KMS-11 (cell line): ENCODE measurements at regions not wholly inside any gene's neighbourhood (a gene's known extent, or its start where the extent isn't known, plus 50 kb on each side); places are given as distances from the start of the nearest gene placed in this dataset.

ENCODE experiments used
- H2AFZ ChIP-seq: fragments of 200-600 bp; sonication (generic); 2 replicates; pipeline ENCODE4 v1.6.1; 2016; ENCODE audit warnings: antibody characterized with exemption, mixed run types, low read depth
- H3K27ac ChIP-seq: fragments of 200-600 bp; sonication (generic); 2 replicates; pipeline ENCODE4 v1.6.1; 2016; ENCODE audit warnings: mild to moderate bottlenecking, mixed run types
- H3K27me3 ChIP-seq: fragments of 200-600 bp; sonication (generic); 2 replicates; pipeline ENCODE4 v1.6.1; 2017; ENCODE audit warnings: mild to moderate bottlenecking, low read depth, mixed run types, moderate library complexity; ENCODE audit not compliant: insufficient read depth
- H3K36me3 ChIP-seq: fragments of 200-600 bp; sonication (generic); 2 replicates; pipeline ENCODE4 v1.6.1; 2017; ENCODE audit warnings: mild to moderate bottlenecking, mixed run types; ENCODE audit not compliant: insufficient read depth
- H3K4me1 ChIP-seq: fragments of 200-600 bp; sonication (generic); 2 replicates; pipeline ENCODE4 v1.6.1; 2016; ENCODE audit warnings: mild to moderate bottlenecking, low read depth, mixed run types; ENCODE audit not compliant: poor library complexity, severe bottlenecking
- H3K4me2 ChIP-seq: fragments of 200-600 bp; sonication (generic); 2 replicates; pipeline ENCODE4 v1.7.0; 2016; ENCODE audit warnings: mild to moderate bottlenecking, mixed run types
- H3K4me3 ChIP-seq: fragments of 200-600 bp; sonication (generic); IDR thresholded peaks from 2 replicates; pipeline ENCODE4 v1.6.1; 2017; ENCODE audit warnings: low read depth, low read length, mixed read lengths; ENCODE audit not compliant: insufficient read depth
- H3K79me2 ChIP-seq: fragments of 200-600 bp; sonication (generic); 2 replicates; pipeline ENCODE4 v1.6.1; 2016; ENCODE audit warnings: low read depth, mixed run types; ENCODE audit not compliant: insufficient read depth
- H3K9ac ChIP-seq: fragments of 200-600 bp; sonication (generic); 2 replicates; pipeline ENCODE4 v1.6.1; 2016; ENCODE audit warnings: mild to moderate bottlenecking, mixed run types
- H4K20me1 ChIP-seq: fragments of 200-600 bp; sonication (generic); 2 replicates; pipeline ENCODE4 v1.6.1; 2016; ENCODE audit warnings: mild to moderate bottlenecking, mixed run types; ENCODE audit not compliant: insufficient read depth
- CTCF ChIP-seq: fragments of 200-600 bp; sonication (generic); conservative IDR thresholded peaks from 2 replicates; pipeline ENCODE4 v1.6.1; 2017; ENCODE audit warnings: low read depth, mild to moderate bottlenecking, antibody characterized with exemption, low read length, moderate library complexity, mixed read lengths

DNA sequence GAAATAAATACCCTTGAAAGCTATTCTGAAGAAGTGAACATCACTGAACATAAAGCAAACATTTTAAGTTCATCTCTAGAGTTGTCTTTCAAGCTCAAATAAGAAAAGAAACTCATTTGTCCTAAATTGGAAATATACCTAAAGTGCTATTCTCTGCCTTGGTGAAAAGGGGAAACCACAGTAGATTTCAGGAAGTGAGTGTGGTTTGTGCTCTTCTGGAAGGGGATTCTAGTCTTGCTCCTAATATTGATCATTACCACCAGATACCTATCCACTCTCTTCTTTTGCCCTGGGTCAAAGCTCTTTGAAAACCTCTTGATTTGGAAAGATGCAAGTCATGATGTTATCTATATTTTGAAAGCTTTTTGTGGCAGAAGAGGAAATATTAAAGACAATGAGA is 798.1 kb downstream of the ADGRL2 start:
- H4K20me1 ChIP-seq: no peaks in the 10 kb centered on the region
- TF ChIP-seq CTCF: no peak
- no peaks in the 10 kb centered on the region for H3K4me1 ChIP-seq
- no peaks in the 10 kb centered on the region for H3K36me3 ChIP-seq
- no peak overlapping the region for H3K9ac ChIP-seq
- no peak overlapping the region for H3K4me3 ChIP-seq
- H3K27ac ChIP-seq: no peak overlapping the region
- no peaks in the 10 kb centered on the region for H3K79me2 ChIP-seq
- no peak overlapping the region for H2AFZ ChIP-seq
- H3K4me2 ChIP-seq: no peak overlapping the region
- no peaks in the 10 kb centered on the region for H3K27me3 ChIP-seq

DNA sequence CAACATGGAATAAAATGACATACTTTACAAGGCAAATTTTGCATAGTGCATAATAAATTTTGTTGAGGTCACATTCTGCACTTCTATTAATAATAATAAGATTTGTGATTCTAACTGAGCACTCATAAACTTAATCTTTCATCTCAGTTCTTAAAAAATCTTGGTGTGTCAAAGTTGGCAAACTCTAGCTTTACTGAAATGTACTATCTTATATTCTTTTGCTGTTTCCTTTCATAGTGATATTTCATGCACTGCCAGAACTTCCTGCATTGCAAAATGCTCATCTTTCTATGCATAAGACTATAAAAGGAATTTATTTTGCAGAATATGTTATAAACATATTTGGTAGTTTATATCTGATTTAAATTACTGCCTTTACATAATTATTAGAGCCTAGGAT is 797.6 kb downstream of the ADGRL2 start:
- H3K9ac ChIP-seq: no peak overlapping the region
- no peaks in the 10 kb centered on the region for H3K79me2 ChIP-seq
- H3K27ac ChIP-seq: no peak overlapping the region
- H3K4me2 ChIP-seq: no peak overlapping the region
- no peak overlapping the region for H2AFZ ChIP-seq
- no peaks in the 10 kb centered on the region for H3K36me3 ChIP-seq
- H3K27me3 ChIP-seq: no peaks in the 10 kb centered on the region
- no peaks in the 10 kb centered on the region for H4K20me1 ChIP-seq
- no peaks in the 10 kb centered on the region for H3K4me1 ChIP-seq
- no peak overlapping the region for H3K4me3 ChIP-seq
- no peak for TF ChIP-seq CTCF

DNA sequence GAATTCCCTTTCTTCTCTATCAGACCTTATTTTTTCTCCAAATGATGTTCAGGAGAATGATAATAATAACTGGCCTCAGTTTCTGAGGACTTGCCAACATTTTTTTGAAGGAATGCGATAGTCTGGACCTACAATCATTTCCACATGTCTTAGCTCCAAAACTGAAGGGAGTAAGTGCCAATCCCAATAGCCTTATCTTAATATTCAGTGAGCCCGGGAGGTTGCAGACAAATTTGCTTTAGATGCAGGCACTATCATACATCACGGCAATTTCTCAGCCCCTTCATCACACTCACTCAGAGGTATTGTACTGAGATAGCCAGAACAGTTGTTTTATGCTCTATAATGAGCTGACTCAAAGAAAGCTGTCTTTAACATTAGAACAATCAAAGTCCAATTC is 796.9 kb downstream of the ADGRL2 start:
- no peak for TF ChIP-seq CTCF
- no peaks in the 10 kb centered on the region for H4K20me1 ChIP-seq
- H2AFZ ChIP-seq: no peak overlapping the region
- H3K4me3 ChIP-seq: no peak overlapping the region
- no peak overlapping the region for H3K27ac ChIP-seq
- H3K9ac ChIP-seq: no peak overlapping the region
- no peak overlapping the region for H3K4me2 ChIP-seq
- H3K36me3 ChIP-seq: no peaks in the 10 kb centered on the region
- no peaks in the 10 kb centered on the region for H3K79me2 ChIP-seq
- no peaks in the 10 kb centered on the region for H3K27me3 ChIP-seq
- no peaks in the 10 kb centered on the region for H3K4me1 ChIP-seq

- no peak for TF ChIP-seq CTCF
- Histone ChIP-seq H3K27me3 (no peaks in the 10 kb centered on the region), H3K4me2 (no peak overlapping the region), H3K36me3 (no peaks in the 10 kb centered on the region), H2AFZ (no peak overlapping the region), H3K79me2 (no peaks in the 10 kb centered on the region), H3K9ac (no peak overlapping the region), H3K4me3 (no peak overlapping the region), H3K4me1 (no peaks in the 10 kb centered on the region), H3K27ac (no peak overlapping the region), H4K20me1 (no peaks in the 10 kb centered on the region)
Measured at GRCh38 chr1:82597141-82597540, 796.4 kb downstream of the ADGRL2 start.

DNA sequence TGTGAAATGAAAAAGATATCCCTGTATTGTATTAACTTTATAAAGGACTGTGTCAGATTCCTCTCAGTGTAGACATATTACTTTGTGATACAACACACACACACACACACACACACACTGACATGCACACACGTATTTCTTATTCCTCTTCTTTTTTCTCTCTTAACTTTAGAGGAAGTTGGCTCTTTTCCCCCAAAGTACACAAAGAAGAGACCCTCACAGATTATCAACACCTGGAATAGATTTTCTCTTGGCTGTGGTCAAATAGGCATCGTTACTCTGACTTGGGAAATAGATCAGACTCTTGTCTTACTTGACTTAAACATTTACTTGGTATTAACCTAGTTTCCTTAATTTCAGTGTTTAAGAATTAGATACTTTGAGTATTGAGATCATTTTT is 792.8 kb downstream of the ADGRL2 start:
- Histone ChIP-seq H2AFZ (no peak overlapping the region), H3K4me1 (no peaks in the 10 kb centered on the region), H3K27ac (no peak overlapping the region), H3K9ac (no peak overlapping the region), H3K4me2 (no peak overlapping the region), H3K79me2 (no peaks in the 10 kb centered on the region), H3K27me3 (no peaks in the 10 kb centered on the region), H3K36me3 (no peaks in the 10 kb centered on the region), H4K20me1 (no peaks in the 10 kb centered on the region), H3K4me3 (no peak overlapping the region)
- no peak for TF ChIP-seq CTCF
